GM20000 (cell line): ENCODE measurements at regions not wholly inside any gene's neighbourhood (a gene's known extent, or its start where the extent isn't known, plus 50 kb on each side); places are given as distances from the start of the nearest gene placed in this dataset.

ENCODE experiments used
- DNase-seq: peaks from one replicate; pipeline ENCODE4 v3.0.0; 2012; ENCODE audit warnings: low spot score
- CTCF ChIP-seq: IDR thresholded peaks from 2 replicates; pipeline ENCODE4 v1.5.1; 2012; ENCODE audit warnings: mild to moderate bottlenecking, control low read depth; ENCODE audit errors: extremely low read depth, missing control alignments

- DNase-seq: no peak
- TF ChIP-seq CTCF: no peak
Measured at GRCh38 chr5:125012727-125013451, 266.4 kb upstream of the ZNF608 start.

GRCh38 chr5:125014202-125014601 lies 267.8 kb upstream of the ZNF608 start:
- DNase-seq: no peak
- TF ChIP-seq CTCF: no peak

GRCh38 chr5:125017796-125018195 lies 271.4 kb upstream of the ZNF608 start:
- TF ChIP-seq CTCF: no peak
- DNase-seq: no peak

GRCh38 chr5:125023673-125024072 lies 277.2 kb upstream of the ZNF608 start:
- DNase-seq: no peak
- TF ChIP-seq CTCF: no peak

GRCh38 chr5:125026867-125027731 lies 280.7 kb upstream of the ZNF608 start:
- DNase-seq: no peak
- no peak for TF ChIP-seq CTCF

- no peak for DNase-seq
- no peak for TF ChIP-seq CTCF
Measured at GRCh38 chr5:125032286-125032685, 285.8 kb upstream of the ZNF608 start.

GRCh38 chr5:125033602-125034001 lies 287.2 kb upstream of the ZNF608 start:
- DNase-seq: no peak

More at GRCh38 chr5:125033602-125034001, 287.2 kb upstream of the ZNF608 start:
- TF ChIP-seq CTCF: no peak
